Activated CD8-positive, alpha-beta memory T cell treated with anti-CD3 and anti-CD28 coated beads for 36 hours (primary cell): ENCODE measurements at regions not wholly inside any gene's neighbourhood (a gene's known extent, or its start where the extent isn't known, plus 50 kb on each side); places are given as distances from the start of the nearest gene placed in this dataset.
"Not testable (repeated sequence)": the region's sequence is repeated elsewhere in the genome, so short reads cannot be mapped to it uniquely, and the experiment has no call there.

Experiments
- CTCF ChIA-PET: fragments of 350-600 bp; sonication (Branson Sonifier 250); formaldehyde crosslinking; loops from one replicate; lab custom pipeline; 2021; ENCODE audit warnings: antibody characterized with exemption; lab: Charles Lee
- POLR2A ChIA-PET: fragments of 350-600 bp; sonication (Branson Sonifier 250); formaldehyde crosslinking; loops from one replicate; lab custom pipeline; 2021; ENCODE audit warnings: antibody characterized with exemption; lab: Charles Lee

- POLR2A ChIA-PET = no interaction called here
- CTCF ChIA-PET = no interaction called here
Observed at GRCh38 chr20:28562510-28562898, 2695.0 kb upstream of the DEFB115 start.

DNA sequence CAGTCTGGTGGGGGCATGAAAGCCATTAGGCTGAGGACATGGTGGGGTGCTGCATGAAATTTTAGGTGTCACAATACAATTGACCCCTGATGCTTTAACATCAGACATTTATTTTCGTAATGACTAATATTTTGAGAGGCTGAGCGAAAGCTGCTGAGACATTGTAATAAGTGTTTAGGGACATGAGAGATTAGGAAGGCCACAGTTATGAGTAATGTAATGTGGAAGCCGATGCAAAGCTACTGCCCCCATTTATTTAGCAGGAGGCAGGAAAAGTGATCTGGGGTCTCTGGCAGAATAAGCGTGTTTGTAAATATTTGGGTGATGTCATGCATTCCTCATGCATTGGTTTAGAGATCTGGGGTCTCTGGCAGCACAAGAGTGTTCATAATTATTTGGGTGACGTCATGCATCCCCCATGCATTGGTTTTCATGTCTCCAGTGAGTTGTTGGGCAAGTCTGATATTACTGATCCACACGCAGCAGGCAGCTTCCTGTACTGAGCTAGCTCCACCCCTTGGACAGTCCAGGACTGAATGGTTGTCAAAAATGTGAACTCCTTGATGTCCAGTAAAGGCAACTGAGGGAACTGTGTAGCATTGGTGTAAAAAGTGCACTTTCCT is 2694.5 kb upstream of the DEFB115 start:
- CTCF ChIA-PET, POLR2A ChIA-PET: not testable (repeated sequence)

- CTCF ChIA-PET, POLR2A ChIA-PET: not testable (repeated sequence)
Observed at GRCh38 chr20:28564024-28564423, 2693.4 kb upstream of the DEFB115 start.

DNA sequence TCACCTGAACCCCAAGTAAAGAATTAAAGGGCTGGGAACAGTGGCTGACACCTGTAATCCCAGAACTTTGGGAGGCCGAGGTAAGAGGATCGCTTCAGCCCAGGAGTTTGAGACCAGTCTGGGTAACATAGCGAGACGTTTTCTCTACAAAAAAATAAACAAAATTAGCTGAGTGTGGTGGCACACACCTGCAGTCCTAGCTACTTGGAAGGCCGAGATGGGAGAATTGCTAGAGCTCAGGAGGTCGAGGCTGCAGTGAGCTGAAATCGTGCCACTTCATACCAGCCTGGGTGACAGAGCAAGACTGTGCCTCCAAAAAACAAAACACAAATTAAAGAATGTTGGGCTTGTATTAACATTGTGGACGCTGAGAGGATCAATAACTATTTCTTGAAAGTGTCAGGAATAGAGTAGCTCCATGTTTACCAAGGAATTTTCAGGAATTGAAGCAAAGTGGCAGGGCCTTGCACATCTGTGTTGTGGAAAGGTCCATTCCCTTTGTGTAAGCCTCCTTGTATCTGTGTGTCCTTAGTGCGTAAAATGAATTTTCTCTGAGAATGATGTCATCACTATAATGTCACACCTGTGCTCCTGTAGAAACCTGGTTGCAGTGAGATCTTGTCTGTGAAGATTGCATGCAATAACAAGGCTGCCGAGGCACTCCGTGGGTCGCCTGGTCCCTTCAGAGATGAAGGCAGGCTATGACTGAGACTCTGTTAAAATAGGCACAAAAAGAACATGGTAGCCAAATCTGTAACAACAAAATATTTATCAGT is 2692.6 kb upstream of the DEFB115 start:
- POLR2A ChIA-PET = not testable (repeated sequence)

GRCh38 chr20:28575991-28576390 is 2681.5 kb upstream of the DEFB115 start:
- POLR2A ChIA-PET, CTCF ChIA-PET: not testable (repeated sequence)

More for the DNA sequence above, 2692.6 kb upstream of the DEFB115 start:
- CTCF ChIA-PET = not testable (repeated sequence)

GRCh38 chr20:28591680-28592079 is 2665.8 kb upstream of the DEFB115 start:
- POLR2A ChIA-PET = interaction anchor here (0.7 kb wide), 1 partner anchor 11 kb away, joined by 3 read pairs; no protein-coding TSS in a partner anchor
- CTCF ChIA-PET = not testable (repeated sequence)

GRCh38 chr20:28593383-28593782 is 2664.1 kb upstream of the DEFB115 start:
- POLR2A ChIA-PET, CTCF ChIA-PET: not testable (repeated sequence)

- POLR2A ChIA-PET, CTCF ChIA-PET: not testable (repeated sequence)
Observed at GRCh38 chr20:28594476-28594875, 2663.0 kb upstream of the DEFB115 start.

DNA sequence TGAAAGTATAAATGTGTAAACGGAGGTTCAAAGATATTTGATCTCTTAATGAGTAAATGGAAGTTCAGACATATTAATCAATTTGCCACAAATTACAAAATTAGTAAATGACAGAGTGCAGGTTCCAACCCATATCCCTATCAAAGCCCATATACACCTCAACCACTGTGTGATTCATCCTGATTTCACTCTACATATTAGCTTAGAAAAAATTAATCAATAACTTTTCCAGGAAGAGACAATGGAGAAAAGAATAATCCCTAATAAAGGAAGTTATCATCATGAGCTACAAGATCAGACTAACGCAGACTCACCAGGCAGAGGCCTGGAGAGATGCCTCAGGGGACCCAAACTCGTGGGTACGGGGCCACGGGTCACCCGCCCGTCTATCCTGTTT is 2655.5 kb upstream of the DEFB115 start:
- POLR2A ChIA-PET, CTCF ChIA-PET: not testable (repeated sequence)

GRCh38 chr20:28602403-28603217 is 2654.9 kb upstream of the DEFB115 start:
- CTCF ChIA-PET = not testable (repeated sequence)
- POLR2A ChIA-PET = interaction anchor here (0.6 kb wide), 1 partner anchor 11 kb away, joined by 3 read pairs; no protein-coding TSS in a partner anchor

DNA sequence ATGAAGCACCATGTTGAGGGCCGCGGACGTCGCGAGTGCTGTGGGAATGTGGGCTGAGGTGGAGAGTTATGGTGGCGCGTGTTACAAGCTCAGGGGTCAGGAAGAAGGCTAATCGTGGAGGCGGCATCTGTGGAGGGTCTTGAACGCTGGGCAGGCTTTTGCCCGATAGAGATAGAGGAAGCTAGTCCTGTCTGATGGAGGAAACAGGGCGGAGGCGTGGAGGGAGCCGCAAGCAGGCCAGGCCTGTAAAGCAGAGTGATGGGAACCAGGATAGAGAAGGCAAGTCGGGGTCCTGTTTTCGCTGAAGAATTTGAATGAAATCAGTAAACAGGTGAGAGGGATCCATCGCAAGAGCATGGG is 2654.3 kb upstream of the DEFB115 start:
- CTCF ChIA-PET, POLR2A ChIA-PET: not testable (repeated sequence)

DNA sequence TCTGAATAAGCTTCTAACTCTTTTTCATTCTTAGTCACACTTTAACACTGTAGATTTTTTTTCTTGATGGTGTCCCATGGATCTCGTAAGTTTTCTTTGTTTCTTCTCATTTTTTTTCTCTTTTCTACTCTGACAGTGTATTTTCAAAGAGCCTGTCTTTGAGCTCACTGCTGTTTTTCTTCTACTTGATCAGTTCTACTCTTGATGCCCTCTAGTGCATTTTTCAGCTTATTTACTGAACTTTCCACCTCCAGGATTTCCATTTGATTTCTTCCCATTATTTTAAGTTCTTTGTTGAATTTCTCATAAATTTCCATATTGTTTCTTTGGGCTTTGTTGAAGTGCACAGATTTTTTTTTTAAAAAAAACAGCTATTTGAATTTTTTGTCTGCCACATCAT is 2641.1 kb upstream of the DEFB115 start:
- CTCF ChIA-PET = no interaction called here
- POLR2A ChIA-PET = no interaction called here

DNA sequence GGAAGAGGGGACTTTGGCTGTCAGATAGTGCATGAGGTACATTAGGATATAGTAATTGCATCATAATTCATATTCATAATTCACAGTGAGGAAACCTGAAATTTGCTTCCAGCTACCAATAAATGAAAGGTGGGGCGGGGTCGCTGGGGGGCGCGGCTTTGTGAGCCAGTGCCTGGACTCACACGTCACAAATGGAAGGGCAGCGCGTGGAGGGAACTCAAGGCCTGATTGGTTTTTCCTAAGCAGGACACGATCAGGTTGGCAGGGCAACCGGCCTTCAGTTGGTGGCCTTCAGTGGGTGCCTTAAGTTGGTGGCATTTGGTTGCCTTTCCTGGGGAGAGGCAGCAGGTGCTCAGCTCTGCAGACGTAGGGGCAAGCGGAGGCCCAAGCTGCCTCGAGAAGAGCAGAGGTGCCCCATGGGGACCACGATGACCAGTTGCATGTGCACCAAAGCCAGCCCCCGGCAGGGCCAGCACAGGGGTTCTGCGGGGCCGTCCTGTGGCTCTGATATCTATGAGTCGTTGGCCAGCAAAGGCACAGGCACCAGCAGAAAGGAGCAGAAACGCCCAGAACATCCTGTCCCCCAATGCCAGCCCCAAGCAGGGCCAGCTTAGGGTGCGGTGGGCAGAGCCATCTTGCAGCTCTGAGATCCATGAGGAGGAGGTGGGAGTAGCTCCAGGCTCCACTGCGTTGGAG is 2637.4 kb upstream of the DEFB115 start:
- CTCF ChIA-PET, POLR2A ChIA-PET: not testable (repeated sequence)

GRCh38 chr20:28625112-28625511 is 2632.4 kb upstream of the DEFB115 start:
- POLR2A ChIA-PET, CTCF ChIA-PET: not testable (repeated sequence)

GRCh38 chr20:28640831-28641230 is 2616.6 kb upstream of the DEFB115 start:
- POLR2A ChIA-PET, CTCF ChIA-PET: not testable (repeated sequence)
